Motor neuron (in vitro differentiated cells): ENCODE measurements at regions not wholly inside any gene's neighbourhood (a gene's known extent, or its start where the extent isn't known, plus 50 kb on each side); places are given as distances from the start of the nearest gene placed in this dataset.
A peak's percentile ranks its signal among the peaks of the same experiment; 100 is the strongest.
"Not testable (repeated sequence)": the region's sequence is repeated elsewhere in the genome, so short reads cannot be mapped to it uniquely, and the experiment has no call there.

Experiments
- ATAC-seq, 8 experiments: fragments of 200-7000 bp; cut with Tn5 transposase; replicated peaks in 6 of 8; 2 replicates each; pipeline ENCODE4 v1.8.0; 2021; ENCODE audit warnings: mild to moderate bottlenecking in 8 of 8, moderate library complexity in 8 of 8
- H3K27ac ChIP-seq, 2 donors: fragments of 250-450 bp; sonication (Bioruptor Pico); 2 replicates each; pipeline ENCODE4 v1.9.0; 2021; ENCODE audit warnings: antibody characterized with exemption in 2 of 2, mild to moderate bottlenecking in 2 of 2, moderate library complexity in 1 of 2
- H3K4me1 ChIP-seq, 2 donors: fragments of 250-450 bp; sonication (Bioruptor Pico); replicated peaks in 1 of 2; 2 replicates each; pipeline ENCODE4 v1.6.1; 2021; ENCODE audit warnings: antibody characterized with exemption in 2 of 2, mild to moderate bottlenecking in 2 of 2, moderate library complexity in 1 of 2
- H3K4me3 ChIP-seq, 5 donors: fragments of 250-450 bp; sonication (Bioruptor Pico); 2 replicates each; pipeline ENCODE4 v1.9.0; 2021; ENCODE audit warnings: antibody characterized with exemption in 5 of 5, mild to moderate bottlenecking in 5 of 5, moderate library complexity in 4 of 5
- WGBS, 10 experiments: fragments of 450-650 bp; shearing (Covaris generic); methylation state at CpG; one replicate each; pipeline ENCODE4 v1.0.0; 2022; 5-methylcytosine and 5-hydroxymethylcytosine counted together
- in situ Hi-C, 9 experiments: fragments of 400-800 bp; cut with MboI; loops; one replicate each; pipeline ENCODE4 v1.15.0; 2021; ENCODE audit warnings: low sequenced_read_pairs in 9 of 9, low pct_unique_long_range_greater_than_20kb in 2 of 9; ENCODE audit not compliant: unreplicated experiment in 9 of 9

DNA sequence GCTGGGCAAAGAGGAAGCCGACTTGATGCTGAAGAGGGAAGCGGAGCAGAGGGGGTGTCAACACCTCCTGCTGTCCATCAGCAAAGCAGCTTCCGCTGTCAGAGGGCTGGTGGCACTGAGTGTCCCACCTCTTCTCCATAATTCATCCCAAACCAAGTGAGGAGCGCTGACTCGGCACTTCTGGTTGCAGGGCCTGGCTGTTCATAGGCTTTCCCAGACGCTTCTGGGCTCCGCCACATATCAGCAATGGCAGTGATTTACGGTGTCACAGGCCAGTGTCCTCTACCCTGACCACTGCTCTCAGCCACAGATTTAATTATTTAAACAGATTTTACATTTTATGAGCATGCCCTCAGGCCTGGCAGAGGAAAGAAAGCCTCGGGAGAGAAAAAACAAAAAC, 70.1 kb upstream of the TENM4 start:
- in situ Hi-C loops = no loop called here
- WGBS, 10 experiments = 0 to 68% (median 47%) methylated on average over 1 to 7 of the region's 9 CpGs; no CpG with 5 or more reads in 3 of the 10 experiments
- peak in 6 of 8 experiments; percentile 66 to 96 (median 74) for ATAC-seq
- Histone ChIP-seq H3K4me3 (no peak overlapping the region), H3K4me1 (peaks cover 6 to 9% of the 10 kb centered on the region in 2 donors), H3K27ac (no peak overlapping the region)

GRCh38 chr11:79508461-79508860, 67.6 kb upstream of the TENM4 start:
- Histone ChIP-seq H3K4me1 (peaks cover 6 to 9% of the 10 kb centered on the region in 2 donors), H3K27ac (no peak overlapping the region), H3K4me3 (no peak overlapping the region)
- WGBS, 10 experiments = 3 to 73% (median 40%) methylated on average over 1 to 3 of the region's 3 CpGs; no CpG with 5 or more reads in 3 of the 10 experiments
- no peak for ATAC-seq
- in situ Hi-C loops = no loop called here

DNA sequence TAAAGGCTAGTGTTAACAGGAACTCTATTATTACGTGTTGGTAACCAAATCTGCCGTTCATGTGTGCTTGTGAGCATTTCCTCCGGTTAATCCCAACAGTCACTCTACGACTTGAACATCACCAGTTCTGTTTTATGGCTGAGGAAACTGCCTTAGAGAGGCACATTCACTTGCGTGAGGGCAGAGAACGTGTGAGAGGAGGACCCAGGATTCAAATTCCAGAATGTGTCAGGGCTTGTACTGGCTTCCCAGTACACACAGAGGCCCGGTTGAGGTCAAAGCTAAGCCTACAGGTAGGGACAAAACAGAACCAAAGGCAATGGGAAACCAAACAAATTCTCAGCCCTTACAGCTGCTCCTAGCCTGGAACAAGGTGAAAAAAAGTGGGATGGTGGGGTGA, 66.9 kb upstream of the TENM4 start:
- Histone ChIP-seq H3K27ac (no peak overlapping the region), H3K4me1 (peaks cover 6 to 9% of the 10 kb centered on the region in 2 donors), H3K4me3 (no peak overlapping the region)
- in situ Hi-C loops = no loop called here
- no peak for ATAC-seq
- WGBS, 10 experiments = 20 to 92% (median 83%) methylated on average over 1 to 7 of the region's 7 CpGs; no CpG with 5 or more reads in 1 of the 10 experiments

GRCh38 chr11:79506734-79507344, 66.0 kb upstream of the TENM4 start:
- WGBS, 10 experiments = 61 to 87% (median 85%) methylated on average over 4 to 9 of the region's 11 CpGs; no CpG with 5 or more reads in 2 of the 10 experiments

DNA sequence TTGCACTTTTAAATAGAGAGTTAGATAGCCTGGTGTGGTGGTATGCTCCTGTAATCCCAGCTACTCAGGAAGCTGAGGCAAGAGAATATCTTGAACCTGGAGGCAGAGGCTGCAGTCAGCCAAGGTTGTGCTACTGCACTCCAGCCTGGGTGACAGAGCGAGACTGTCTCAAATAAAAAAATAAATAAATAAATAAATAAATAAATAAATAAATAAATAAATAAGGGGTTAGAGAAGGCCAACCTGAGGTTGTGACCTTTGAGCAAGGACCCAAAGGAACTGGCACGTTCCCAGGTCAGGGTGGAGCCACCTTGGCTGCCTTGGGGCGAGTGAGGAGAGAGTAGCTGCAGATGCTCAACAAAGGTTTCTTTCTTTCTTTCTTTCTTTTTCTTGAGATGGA, 65.3 kb upstream of the TENM4 start:
- Histone ChIP-seq H3K4me3 (no peak overlapping the region), H3K27ac (no peak overlapping the region), H3K4me1 (peaks cover 3 to 8% of the 10 kb centered on the region in 2 donors)
- WGBS, 10 experiments = 40 to 100% (median 90%) methylated on average over 1 to 2 of the region's 3 CpGs; no CpG with 5 or more reads in 1 of the 10 experiments
- in situ Hi-C loops = no loop called here
- ATAC-seq = no peak

More at GRCh38 chr11:79506734-79507344, 66.0 kb upstream of the TENM4 start:
- no peak overlapping the region for H3K4me3 ChIP-seq
- no peak for ATAC-seq
- H3K4me1 ChIP-seq = peaks cover 6 to 9% of the 10 kb centered on the region in 2 donors
- H3K27ac ChIP-seq = no peak overlapping the region
- in situ Hi-C loops = no loop called here

GRCh38 chr11:79503028-79503427, 62.2 kb upstream of the TENM4 start:
- Histone ChIP-seq H3K27ac (no peak overlapping the region), H3K4me3 (no peak overlapping the region), H3K4me1 (no peaks in the 10 kb centered on the region)
- ATAC-seq = peak in 2 of 8 experiments; percentile 25 to 72
- WGBS, 10 experiments = 38 to 100% (median 79%) methylated on average over 1 to 6 of the region's 6 CpGs; no CpG with 5 or more reads in 6 of the 10 experiments
- in situ Hi-C loops = no loop called here

DNA sequence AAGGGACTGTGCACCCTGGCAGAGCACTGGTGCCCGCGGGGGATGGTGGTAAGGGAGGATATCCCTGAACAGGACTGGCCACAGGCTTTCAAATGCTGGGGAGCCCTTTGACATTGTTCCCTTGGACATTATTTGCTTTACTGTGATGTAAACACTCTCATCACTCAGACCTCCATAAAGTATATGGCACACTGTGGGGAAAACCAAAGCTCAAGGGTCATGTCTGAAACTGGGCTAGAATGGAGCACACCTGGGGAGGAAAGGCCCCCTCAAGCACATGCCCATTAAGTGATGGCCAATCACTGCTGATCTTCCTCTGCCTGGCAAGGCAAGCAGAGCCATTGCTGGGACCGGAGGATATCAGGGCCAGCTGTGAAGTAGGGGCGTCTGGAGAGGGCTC, 60.9 kb upstream of the TENM4 start:
- 41 to 100% (median 78%) methylated on average over 1 to 4 of the region's 4 CpGs; no CpG with 5 or more reads in 5 of the 10 experiments for WGBS, 10 experiments
- no peak for ATAC-seq
- Histone ChIP-seq H3K4me3 (no peak overlapping the region), H3K4me1 (no peaks in the 10 kb centered on the region), H3K27ac (no peak overlapping the region)
- in situ Hi-C loops = no loop called here

DNA sequence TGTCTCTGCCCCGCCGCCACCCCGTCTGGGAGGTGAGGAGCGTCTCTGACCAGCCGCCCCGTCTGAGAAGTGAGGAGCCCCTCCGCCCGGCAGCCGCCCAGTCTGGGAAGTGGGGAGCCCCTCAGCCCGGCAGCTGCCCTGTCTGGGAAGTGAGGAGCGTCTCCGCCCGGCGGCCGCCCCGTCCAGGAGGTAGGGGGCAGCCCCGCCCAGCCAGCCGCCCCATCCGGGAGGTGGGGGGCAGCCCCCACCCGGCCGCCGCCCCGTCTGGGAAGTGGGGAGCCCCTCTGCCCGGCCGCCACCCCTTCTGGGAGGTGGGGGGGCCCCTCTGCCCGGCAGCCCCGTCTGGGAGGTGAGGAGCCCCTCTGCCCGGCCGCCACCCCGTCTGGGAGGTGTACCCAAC, 59.1 kb upstream of the TENM4 start:
- no CpG with 5 or more reads among the region's 30 CpGs for WGBS, 10 experiments
- H3K4me3 ChIP-seq, H3K27ac ChIP-seq, in situ Hi-C loops, ATAC-seq, H3K4me1 ChIP-seq: not testable (repeated sequence)

DNA sequence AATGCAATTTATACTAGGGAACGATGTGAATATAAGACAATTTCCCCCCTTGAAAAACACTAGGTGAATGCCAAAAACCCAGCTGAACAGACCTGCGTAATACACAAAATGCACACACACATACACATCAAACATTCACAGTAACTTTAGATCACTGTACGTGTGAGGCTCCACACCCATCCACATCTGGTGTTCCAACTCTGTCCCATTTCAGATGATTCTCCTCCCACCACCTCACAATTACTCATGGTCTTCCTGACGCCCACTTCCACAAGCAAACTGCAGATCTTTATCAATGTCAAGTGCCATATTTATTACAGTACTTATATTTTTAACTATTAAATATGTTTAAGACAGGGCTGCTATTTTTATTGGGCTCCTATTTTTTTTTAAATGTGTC, 57.8 kb upstream of the TENM4 start:
- in situ Hi-C loops = no loop called here
- no peak overlapping the region for H3K4me3 ChIP-seq

DNA sequence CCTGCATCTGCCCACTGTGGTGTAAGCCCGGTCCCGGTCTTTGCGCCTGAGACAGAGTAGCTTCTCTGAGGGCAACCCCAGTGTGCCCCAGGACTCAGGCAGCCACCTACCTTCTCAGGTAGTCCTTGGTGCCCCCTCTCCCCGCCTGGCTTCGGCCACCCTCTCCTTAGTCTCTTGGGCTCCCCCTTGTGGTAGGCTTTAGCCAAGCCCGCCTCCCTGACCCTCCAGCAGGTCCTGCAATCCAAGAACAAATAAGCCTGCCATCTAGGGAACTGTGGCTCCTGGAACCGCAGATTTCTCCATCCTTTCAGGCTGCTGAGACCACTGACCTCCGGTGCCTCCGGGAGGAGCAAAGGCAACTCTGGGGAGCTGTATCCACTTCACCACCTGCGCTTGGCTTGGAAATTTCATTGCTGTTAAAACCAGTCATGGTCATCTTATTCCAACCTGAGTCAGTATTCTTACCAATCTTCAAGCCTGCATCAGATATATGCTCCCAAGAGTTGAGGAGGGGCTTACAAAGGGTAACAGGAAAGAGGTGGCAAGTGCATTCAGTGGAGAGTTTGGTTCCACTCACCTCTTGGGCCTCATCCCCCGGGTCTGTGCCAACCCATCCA, 52.8 kb upstream of the TENM4 start:
- Histone ChIP-seq H3K4me3 (no peak overlapping the region), H3K4me1 (no peaks in the 10 kb centered on the region), H3K27ac (no peak overlapping the region)
- peak; percentile 84 to 95 (median 87) for ATAC-seq
- in situ Hi-C loops = no loop called here
- WGBS, 10 experiments = 0 to 45% (median 38%) methylated on average over 1 to 5 of the region's 11 CpGs; no CpG with 5 or more reads in 3 of the 10 experiments

More for the DNA sequence above, 57.8 kb upstream of the TENM4 start:
- WGBS, 10 experiments = 0 to 100% (median 61%) methylated on average over 1 to 4 of the region's 4 CpGs; no CpG with 5 or more reads in 1 of the 10 experiments
- peak in 2 of 8 experiments; percentile 60 to 85 for ATAC-seq
- H3K27ac ChIP-seq = no peak overlapping the region
- H3K4me1 ChIP-seq = no peaks in the 10 kb centered on the region

GRCh38 chr11:79492008-79492407, 51.2 kb upstream of the TENM4 start:
- ATAC-seq = no peak
- H3K4me3 ChIP-seq = no peak overlapping the region
- peaks cover 0 to 2% of the 10 kb centered on the region in 2 donors for H3K4me1 ChIP-seq
- H3K27ac ChIP-seq = no peak overlapping the region
- whole genome bisulfite sequencing, 10 experiments = 22 to 100% (median 82%) methylated on average over 2 to 3 of the region's 4 CpGs; no CpG with 5 or more reads in 4 of the 10 experiments
- in situ Hi-C loops = no loop called here
